ENCODE measurements at regions not wholly inside any gene's neighbourhood (a gene's known extent, or its start where the extent isn't known, plus 50 kb on each side); places are given as distances from the start of the nearest gene placed in this dataset.

- H3K27ac ChIP-seq (ENCODE audit: low read depth, low read length), result no peak overlapping the region
- 100% methylated on average over 1 of the region's 1 CpG for WGBS
- no peak overlapping the region for H3K9ac ChIP-seq (ENCODE audit: low read depth, low read length)
- no peak overlapping the region for H3K4me3 ChIP-seq (ENCODE audit: low read length)
- peaks cover 8% of the 10 kb centered on the region for H3K9me3 ChIP-seq (ENCODE audit: insufficient read depth, low read depth, low read length)
- no peaks in the 10 kb centered on the region for H3K4me1 ChIP-seq (ENCODE audit: insufficient read depth, low read length)
- H3K36me3 ChIP-seq (ENCODE audit: insufficient read depth, low read length), result no peaks in the 10 kb centered on the region
- H3K27me3 ChIP-seq (ENCODE audit: insufficient read depth, low read length), result no peaks in the 10 kb centered on the region
Measured at GRCh38 chr11:121748068-121748467, 295.3 kb upstream of the SORL1-AS1 start.

DNA sequence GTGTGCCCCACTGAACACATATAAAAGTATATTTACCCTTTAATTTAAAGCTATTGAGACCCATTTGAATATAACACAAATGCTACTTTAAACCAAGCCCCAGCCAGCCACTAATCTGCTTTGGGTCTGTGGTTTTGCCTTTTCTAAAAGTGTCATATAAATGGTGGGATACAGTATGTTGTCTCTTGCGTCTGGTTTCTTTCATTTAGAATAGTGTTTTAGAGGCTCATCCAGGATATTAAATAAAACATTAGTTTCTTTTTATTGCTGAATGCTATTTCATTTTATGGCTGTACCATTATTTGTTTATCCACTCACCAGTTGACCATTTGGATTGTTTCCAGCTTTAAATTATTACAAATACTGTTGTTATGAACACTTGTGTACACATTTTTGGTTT lies 290.5 kb upstream of the SORL1-AS1 start:
- WGBS, result 100% methylated on average over 1 of the region's 1 CpG
- H3K36me3 ChIP-seq (ENCODE audit: insufficient read depth, low read length), result no peaks in the 10 kb centered on the region
- H3K27ac ChIP-seq (ENCODE audit: low read depth, low read length), result no peak overlapping the region
- H3K4me3 ChIP-seq (ENCODE audit: low read length), result no peak overlapping the region
- peaks cover 8% of the 10 kb centered on the region for H3K9me3 ChIP-seq (ENCODE audit: insufficient read depth, low read depth, low read length)
- H3K9ac ChIP-seq (ENCODE audit: low read depth, low read length), result no peak overlapping the region
- no peaks in the 10 kb centered on the region for H3K27me3 ChIP-seq (ENCODE audit: insufficient read depth, low read length)
- no peaks in the 10 kb centered on the region for H3K4me1 ChIP-seq (ENCODE audit: insufficient read depth, low read length)

- Histone ChIP-seq H3K4me3 (ENCODE audit: low read length) (no peak overlapping the region), H3K36me3 (ENCODE audit: insufficient read depth, low read length) (no peaks in the 10 kb centered on the region), H3K27me3 (ENCODE audit: insufficient read depth, low read length) (no peaks in the 10 kb centered on the region), H3K9ac (ENCODE audit: low read depth, low read length) (no peak overlapping the region), H3K27ac (ENCODE audit: low read depth, low read length) (no peak overlapping the region), H3K4me1 (ENCODE audit: insufficient read depth, low read length) (no peaks in the 10 kb centered on the region), H3K9me3 (ENCODE audit: insufficient read depth, low read depth, low read length) (peaks cover 8% of the 10 kb centered on the region)
- 94% methylated on average over 8 of the region's 8 CpGs for WGBS
Measured at GRCh38 chr11:121741761-121742361, 289.1 kb upstream of the SORL1-AS1 start.

- no peak overlapping the region for H3K9ac ChIP-seq (ENCODE audit: low read depth, low read length)
- H3K27ac ChIP-seq (ENCODE audit: low read depth, low read length), result no peak overlapping the region
- WGBS, result 93% methylated on average over 5 of the region's 5 CpGs
- peaks cover 8% of the 10 kb centered on the region for H3K9me3 ChIP-seq (ENCODE audit: insufficient read depth, low read depth, low read length)
- H3K27me3 ChIP-seq (ENCODE audit: insufficient read depth, low read length), result no peaks in the 10 kb centered on the region
- no peaks in the 10 kb centered on the region for H3K4me1 ChIP-seq (ENCODE audit: insufficient read depth, low read length)
- H3K4me3 ChIP-seq (ENCODE audit: low read length), result no peak overlapping the region
- H3K36me3 ChIP-seq (ENCODE audit: insufficient read depth, low read length), result no peaks in the 10 kb centered on the region
Measured at GRCh38 chr11:121741351-121741760, 288.6 kb upstream of the SORL1-AS1 start.

- H3K4me1 ChIP-seq (ENCODE audit: insufficient read depth, low read length), result no peaks in the 10 kb centered on the region
- H3K27me3 ChIP-seq (ENCODE audit: insufficient read depth, low read length), result no peaks in the 10 kb centered on the region
- peaks cover 8% of the 10 kb centered on the region for H3K9me3 ChIP-seq (ENCODE audit: insufficient read depth, low read depth, low read length)
- H3K27ac ChIP-seq (ENCODE audit: low read depth, low read length), result no peak overlapping the region
- 100% methylated on average over 1 of the region's 1 CpG for WGBS
- no peak overlapping the region for H3K9ac ChIP-seq (ENCODE audit: low read depth, low read length)
- H3K36me3 ChIP-seq (ENCODE audit: insufficient read depth, low read length), result no peaks in the 10 kb centered on the region
- no peak overlapping the region for H3K4me3 ChIP-seq (ENCODE audit: low read length)
Measured at GRCh38 chr11:121740902-121741301, 288.1 kb upstream of the SORL1-AS1 start.

- no peak overlapping the region for H3K9ac ChIP-seq (ENCODE audit: low read depth, low read length)
- no peaks in the 10 kb centered on the region for H3K4me1 ChIP-seq (ENCODE audit: insufficient read depth, low read length)
- peaks cover 25% of the 10 kb centered on the region; the same call in 1 of the 2 replicates for H3K9me3 ChIP-seq (ENCODE audit: insufficient read depth, low read depth, low read length)
- no peak overlapping the region for H3K4me3 ChIP-seq (ENCODE audit: low read length)
- H3K27me3 ChIP-seq (ENCODE audit: insufficient read depth, low read length), result no peaks in the 10 kb centered on the region
- WGBS, result 100% methylated on average over 1 of the region's 1 CpG
- no peak overlapping the region for H3K27ac ChIP-seq (ENCODE audit: low read depth, low read length)
- H3K36me3 ChIP-seq (ENCODE audit: insufficient read depth, low read length), result no peaks in the 10 kb centered on the region
Measured at GRCh38 chr11:121733858-121734257, 281.1 kb upstream of the SORL1-AS1 start.

DNA sequence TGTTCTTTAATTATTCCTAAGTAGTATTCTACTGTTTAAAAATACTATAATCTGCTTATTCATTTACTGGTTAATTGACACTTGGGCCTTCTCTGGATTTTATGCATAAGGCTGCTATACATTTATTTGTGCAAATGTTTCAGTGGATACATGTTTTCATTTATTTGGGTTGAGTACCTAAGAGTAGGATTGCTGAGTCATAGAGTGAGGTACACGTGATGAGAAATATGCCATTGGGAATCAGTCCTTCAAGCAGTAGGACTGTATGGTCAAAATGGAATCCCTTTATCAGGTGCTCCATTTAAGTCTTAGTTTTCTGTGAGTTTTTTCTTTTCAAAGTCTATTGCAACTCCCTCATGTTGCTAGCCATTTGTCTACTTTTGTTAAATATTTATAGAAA lies 275.2 kb upstream of the SORL1-AS1 start:
- H3K4me3 ChIP-seq (ENCODE audit: low read length), result no peak overlapping the region
- peaks cover 7% of the 10 kb centered on the region for H3K4me1 ChIP-seq (ENCODE audit: insufficient read depth, low read length)
- H3K36me3 ChIP-seq (ENCODE audit: insufficient read depth, low read length), result no peaks in the 10 kb centered on the region
- peaks cover 21% of the 10 kb centered on the region for H3K27me3 ChIP-seq (ENCODE audit: insufficient read depth, low read length)
- no peak overlapping the region for H3K27ac ChIP-seq (ENCODE audit: low read depth, low read length)
- WGBS, result 88% methylated on average over 1 of the region's 1 CpG
- H3K9me3 ChIP-seq (ENCODE audit: insufficient read depth, low read depth, low read length), result peaks cover 8% of the 10 kb centered on the region; the same call in 1 of the 2 replicates
- H3K9ac ChIP-seq (ENCODE audit: low read depth, low read length), result no peak overlapping the region

DNA sequence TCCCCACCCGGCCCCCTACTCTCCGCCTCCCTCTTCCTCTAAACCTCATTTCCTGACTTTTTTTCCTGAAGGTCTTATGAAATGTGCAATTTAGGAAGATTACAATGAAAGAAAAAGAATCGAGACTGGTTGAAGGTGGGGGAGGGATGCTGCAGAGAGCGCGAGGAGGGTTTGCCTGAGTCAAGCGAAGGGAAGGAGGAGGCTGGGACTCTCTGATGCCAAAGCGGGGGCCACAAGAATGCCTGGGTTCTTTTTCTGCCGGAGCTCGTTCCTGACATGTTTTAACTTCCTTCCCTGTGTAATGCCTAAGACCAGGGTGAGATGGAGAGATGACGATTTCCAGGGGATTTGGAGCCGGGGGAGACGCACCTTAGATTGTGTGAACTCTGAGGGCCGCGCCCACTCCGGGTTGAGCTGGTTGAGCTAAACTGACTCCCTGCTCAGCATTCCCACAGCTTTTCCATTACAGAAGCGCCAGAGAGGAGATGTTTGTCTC lies 270.5 kb upstream of the SORL1-AS1 start:
- Histone ChIP-seq H3K4me1 (ENCODE audit: insufficient read depth, low read length) (peaks cover 7% of the 10 kb centered on the region), H3K4me3 (ENCODE audit: low read length) (peak overlapping the region; percentile 63), H3K9ac (ENCODE audit: low read depth, low read length) (0 out of 2 replicates have a peak overlapping the region, but pooled peaks have one; percentile 40), H3K27me3 (ENCODE audit: insufficient read depth, low read length) (peaks cover 32% of the 10 kb centered on the region), H3K9me3 (ENCODE audit: insufficient read depth, low read depth, low read length) (peaks cover 2% of the 10 kb centered on the region; the same call in 1 of the 2 replicates), H3K36me3 (ENCODE audit: insufficient read depth, low read length) (no peaks in the 10 kb centered on the region), H3K27ac (ENCODE audit: low read depth, low read length) (no peak overlapping the region)
- 12% methylated on average over 16 of the region's 16 CpGs for WGBS

DNA sequence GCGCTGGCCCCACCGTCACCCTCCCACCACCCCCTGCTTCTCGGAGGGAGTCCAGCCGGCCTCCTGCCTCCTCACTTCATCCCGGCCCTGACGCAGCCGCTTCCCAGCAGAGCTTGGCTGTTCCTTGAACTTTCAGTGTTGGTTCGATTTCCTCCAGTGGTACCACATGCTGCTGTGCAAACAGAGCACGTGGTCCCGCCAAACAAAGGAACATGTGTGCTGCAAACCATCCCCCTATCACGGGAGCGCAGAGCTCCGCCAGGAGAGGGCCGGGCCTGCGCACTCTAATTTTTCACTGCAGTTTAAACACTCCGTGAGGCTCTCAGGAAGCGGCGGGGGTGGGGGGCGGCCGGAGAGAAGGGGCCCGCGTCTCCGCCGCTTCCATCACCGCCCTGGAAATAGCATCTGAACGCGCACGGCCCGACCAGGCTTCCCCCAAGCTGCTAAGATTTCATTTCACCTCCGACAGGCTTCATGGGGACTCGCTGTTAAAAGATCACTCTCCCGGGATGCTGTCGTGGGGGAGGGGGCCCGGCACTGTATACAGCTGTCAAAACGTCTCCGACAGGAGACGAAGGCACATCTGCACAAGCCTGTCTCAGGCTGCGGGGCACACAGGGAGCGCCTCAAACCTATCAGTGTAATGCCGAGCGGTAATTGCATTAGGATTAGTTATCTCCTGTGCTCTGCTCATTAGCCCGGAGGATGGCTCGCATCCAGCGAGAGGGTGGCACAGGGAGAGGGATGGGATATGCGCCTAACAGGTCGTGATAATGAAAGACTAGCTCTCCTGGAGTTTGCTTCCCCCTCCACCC lies 269.9 kb upstream of the SORL1-AS1 start:
- H3K9ac ChIP-seq (ENCODE audit: low read depth, low read length), result peak overlapping the region; percentile 65
- H3K27ac ChIP-seq (ENCODE audit: low read depth, low read length), result peak overlapping the region; percentile 62
- peaks cover 2% of the 10 kb centered on the region; the same call in 1 of the 2 replicates for H3K9me3 ChIP-seq (ENCODE audit: insufficient read depth, low read depth, low read length)
- H3K27me3 ChIP-seq (ENCODE audit: insufficient read depth, low read length), result peaks cover 32% of the 10 kb centered on the region
- H3K36me3 ChIP-seq (ENCODE audit: insufficient read depth, low read length), result no peaks in the 10 kb centered on the region
- peaks cover 7% of the 10 kb centered on the region for H3K4me1 ChIP-seq (ENCODE audit: insufficient read depth, low read length)
- 2% methylated on average over 46 of the region's 46 CpGs for WGBS
- peak overlapping the region; percentile 63 for H3K4me3 ChIP-seq (ENCODE audit: low read length)

DNA sequence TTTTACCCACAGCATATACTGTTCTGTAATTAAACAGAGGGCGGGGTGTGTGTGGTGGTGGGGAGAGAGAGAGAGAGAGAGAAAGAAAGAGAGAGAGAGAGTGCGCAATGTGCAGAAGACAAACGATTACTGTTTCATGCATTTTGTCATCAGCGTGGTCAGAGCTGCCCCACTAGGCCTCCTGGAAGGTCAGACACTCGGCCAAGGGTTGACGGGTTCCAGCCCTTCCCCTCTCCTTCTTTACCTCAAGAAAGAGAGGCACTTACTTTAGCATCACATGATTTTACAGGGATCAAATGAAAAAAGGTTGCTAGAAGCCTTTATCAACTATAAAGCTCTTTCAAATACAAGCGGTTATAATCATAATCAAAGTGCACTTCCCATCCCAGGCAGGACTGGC lies 269.2 kb upstream of the SORL1-AS1 start:
- Histone ChIP-seq H3K9ac (ENCODE audit: low read depth, low read length) (peak overlapping the region; percentile 65), H3K4me3 (ENCODE audit: low read length) (peak overlapping the region; percentile 63), H3K36me3 (ENCODE audit: insufficient read depth, low read length) (no peaks in the 10 kb centered on the region), H3K4me1 (ENCODE audit: insufficient read depth, low read length) (peaks cover 7% of the 10 kb centered on the region), H3K27me3 (ENCODE audit: insufficient read depth, low read length) (peaks cover 32% of the 10 kb centered on the region), H3K27ac (ENCODE audit: low read depth, low read length) (no peak overlapping the region; the same call in 1 of the 2 replicates), H3K9me3 (ENCODE audit: insufficient read depth, low read depth, low read length) (peaks cover 2% of the 10 kb centered on the region; the same call in 1 of the 2 replicates)
- 83% methylated on average over 7 of the region's 7 CpGs for WGBS

GRCh38 chr11:121721448-121721847 lies 268.7 kb upstream of the SORL1-AS1 start:
- H3K27me3 ChIP-seq (ENCODE audit: insufficient read depth, low read length), result peaks cover 32% of the 10 kb centered on the region
- H3K4me1 ChIP-seq (ENCODE audit: insufficient read depth, low read length), result peaks cover 7% of the 10 kb centered on the region; the same call in 1 of the 2 replicates
- no peak overlapping the region for H3K27ac ChIP-seq (ENCODE audit: low read depth, low read length)
- WGBS, result 100% methylated on average over 1 of the region's 3 CpGs
- H3K9me3 ChIP-seq (ENCODE audit: insufficient read depth, low read depth, low read length), result peaks cover 2% of the 10 kb centered on the region; the same call in 1 of the 2 replicates
- no peak overlapping the region for H3K9ac ChIP-seq (ENCODE audit: low read depth, low read length)
- H3K36me3 ChIP-seq (ENCODE audit: insufficient read depth, low read length), result no peaks in the 10 kb centered on the region
- no peak overlapping the region for H3K4me3 ChIP-seq (ENCODE audit: low read length)

Data from HUES64 (cell line).